Choroid plexus epithelial cell (primary cell): ENCODE measurements at regions not wholly inside any gene's neighbourhood (a gene's known extent, or its start where the extent isn't known, plus 50 kb on each side); places are given as distances from the start of the nearest gene placed in this dataset.

ENCODE experiments used
- DNase-seq: peaks from one replicate; pipeline ENCODE4 v3.0.0-alpha.2; 2010; ENCODE audit warnings: low read depth
- H3K4me3 ChIP-seq: 2 replicates; pipeline ENCODE4 v1.5.1; 2011; ENCODE audit warnings: low read depth, mild to moderate bottlenecking, control low read depth, low read length, moderate library complexity
- CTCF ChIP-seq: conservative IDR thresholded peaks from 2 replicates; pipeline ENCODE4 v1.5.1; 2011; ENCODE audit warnings: low read depth, mild to moderate bottlenecking, control low read depth, inconsistent platforms, low read length, moderate library complexity

DNA sequence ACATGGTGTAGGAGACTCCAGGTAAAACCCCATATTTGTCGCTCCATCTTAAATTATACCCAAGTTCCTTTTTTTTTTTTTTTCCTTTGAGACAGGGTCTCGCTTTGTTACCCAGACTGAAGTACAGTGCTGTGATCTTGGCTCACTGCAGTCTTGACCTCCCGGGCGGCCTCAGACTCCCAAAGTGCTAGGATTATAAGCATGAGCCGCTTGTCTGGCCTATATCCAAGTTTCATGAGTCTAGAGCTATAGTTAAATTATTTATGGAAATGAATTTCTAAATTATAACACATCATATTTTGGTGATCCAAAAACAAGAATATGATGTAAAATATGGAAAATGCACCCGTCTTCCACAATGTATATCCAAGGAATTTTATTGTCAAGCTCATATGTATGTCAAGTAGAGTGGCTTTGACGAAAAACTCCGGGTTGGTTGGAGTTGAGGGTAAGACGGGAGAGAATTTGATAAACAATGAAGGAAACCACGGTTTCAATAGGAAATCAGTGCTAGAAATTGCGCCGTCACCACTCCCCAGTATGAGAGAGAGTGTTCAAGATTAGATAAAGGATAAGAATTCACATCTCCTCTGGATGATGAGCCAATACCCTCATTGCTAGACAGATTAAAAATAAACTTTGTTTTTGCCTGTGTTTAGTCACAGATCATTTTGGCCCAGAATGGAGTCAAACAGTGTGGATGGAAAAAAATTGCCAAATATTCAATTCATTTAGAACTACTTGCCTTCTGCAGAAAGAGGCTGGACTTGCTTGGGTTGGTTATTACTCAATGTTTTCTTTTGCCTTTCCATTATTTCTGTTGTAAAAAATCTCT, 209.2 kb upstream of the NR2F2 start:
- no peak overlapping the region for H3K4me3 ChIP-seq
- peak; percentile 80 for DNase-seq
- TF ChIP-seq CTCF = no peak

- no peak for TF ChIP-seq CTCF
- no peak for DNase-seq
- no peak overlapping the region for H3K4me3 ChIP-seq
Observed at GRCh38 chr15:96122077-96123027, 208.1 kb upstream of the NR2F2 start.

DNA sequence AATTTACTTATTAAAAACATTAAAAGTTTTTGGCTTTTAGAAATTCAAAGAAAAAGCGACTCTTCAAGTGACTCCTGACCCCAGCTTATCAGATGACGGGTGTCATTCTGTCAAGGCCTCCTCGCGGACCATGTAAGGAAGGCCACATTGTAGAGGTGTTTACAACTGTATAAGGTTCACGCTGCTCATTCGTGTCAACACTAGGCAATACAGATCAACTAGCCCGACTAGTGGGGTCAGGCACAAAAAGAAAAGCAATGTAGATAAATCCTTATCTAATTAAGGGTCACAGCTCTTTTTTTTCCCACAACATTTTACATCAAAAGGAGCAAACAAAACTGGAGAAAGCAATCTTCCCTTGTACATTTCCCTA, 207.5 kb upstream of the NR2F2 start:
- no peak for DNase-seq
- H3K4me3 ChIP-seq = no peak overlapping the region
- TF ChIP-seq CTCF = no peak

- no peak for DNase-seq
- H3K4me3 ChIP-seq = no peak overlapping the region
- TF ChIP-seq CTCF = no peak
Observed at GRCh38 chr15:96123630-96124187, 206.8 kb upstream of the NR2F2 start.

GRCh38 chr15:96124436-96124835, 206.1 kb upstream of the NR2F2 start:
- no peak overlapping the region for H3K4me3 ChIP-seq
- no peak for DNase-seq
- no peak for TF ChIP-seq CTCF

DNA sequence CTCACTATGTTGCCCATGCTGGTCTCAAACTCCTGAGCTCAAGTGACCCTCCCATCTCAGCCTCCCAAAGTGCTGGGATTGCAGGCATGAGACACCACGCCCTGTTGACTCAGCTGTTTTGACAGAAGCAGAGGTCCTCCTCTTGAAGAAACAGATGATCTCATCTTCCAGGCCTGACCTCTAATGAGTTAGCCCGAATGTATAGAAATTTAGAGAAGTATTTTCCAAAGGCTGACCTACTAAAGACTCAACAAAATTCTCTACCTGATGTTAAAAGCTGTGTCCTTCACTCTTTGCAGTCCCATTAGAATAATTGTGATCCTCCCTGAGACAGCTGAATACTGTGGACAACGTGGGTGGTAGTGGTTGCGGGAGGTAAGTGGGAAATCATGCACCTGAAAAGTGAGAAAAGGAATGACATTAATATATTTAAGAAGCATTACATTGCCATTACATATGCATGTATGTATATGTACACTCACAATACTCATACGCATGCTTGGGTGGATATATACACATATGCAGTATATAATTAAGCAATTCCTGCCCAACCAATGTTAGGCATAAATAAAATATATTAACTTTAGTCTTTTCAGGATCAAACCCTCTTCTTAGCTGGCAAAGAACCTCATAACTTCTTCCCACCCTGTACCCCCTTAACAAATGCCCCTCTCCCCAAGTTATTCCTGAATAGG, 204.6 kb upstream of the NR2F2 start:
- TF ChIP-seq CTCF = no peak
- H3K4me3 ChIP-seq = no peak overlapping the region
- peak; percentile 55 for DNase-seq
